HCT116 (cell line): ENCODE measurements at regions not wholly inside any gene's neighbourhood (a gene's known extent, or its start where the extent isn't known, plus 50 kb on each side); places are given as distances from the start of the nearest gene placed in this dataset.
"Not testable (repeated sequence)": the region's sequence is repeated elsewhere in the genome, so short reads cannot be mapped to it uniquely, and the experiment has no call there.

Experiments used
- ATAC-seq: fragments of 200-7000 bp; cut with Tn5 transposase; 2 replicates; pipeline ENCODE4 v1.9.1; 2020; ENCODE audit warnings: mild to moderate bottlenecking, moderate library complexity
- BruUV-seq: library from RNA; stranded (reverse); fragments of 400-500 nt; replicated peaks from 2 replicates; lab custom pipeline; 2021; lab: Mats Ljungman, UMichigan
- CTCF ChIA-PET: fragments of 300-600 bp; sonication (Branson Sonifier 250); formaldehyde crosslinking; loops from one replicate; lab custom pipeline; 2021; ENCODE audit warnings: antibody characterized with exemption; lab: Charles Lee
- POLR2A ChIA-PET: fragments of 300-600, 350-600 bp; sonication (Branson Sonifier 250); formaldehyde crosslinking; loops from one replicate; lab custom pipeline; 2021; ENCODE audit warnings: antibody characterized with exemption; lab: Charles Lee
- RAD21 ChIA-PET, 2 experiments: fragments of 300-600 bp; sonication (Branson Sonifier 250); formaldehyde crosslinking; loops; one replicate each; lab custom pipeline; 2023; ENCODE audit warnings: low total read pairs in 2 of 2; ENCODE audit not compliant: uncharacterized antibody in 2 of 2, unreplicated experiment in 2 of 2, low non-redundant PET in 1 of 2; lab: Charles Lee
- DNase-seq: peaks from one replicate; pipeline ENCODE4 v3.0.0-alpha.2; 2010; ENCODE audit warnings: low read depth, low spot score
- H2AFZ ChIP-seq: fragments of 200-600 bp; shearing (Covaris generic), sonication (generic); 2 replicates; pipeline ENCODE4 v1.6.1; 2017; ENCODE audit warnings: low read depth, mixed run types, mixed read lengths, antibody characterized with exemption, low read length; ENCODE audit not compliant: poor library complexity, severe bottlenecking
- H3K27ac ChIP-seq: 2 replicates; pipeline ENCODE4 v1.5.1; 2012; ENCODE audit warnings: low read depth, low read length
- H3K27me3 ChIP-seq: fragments of 200-600 bp; sonication (generic); 2 replicates; pipeline ENCODE4 v1.6.1; 2016; ENCODE audit warnings: mixed run types, low read length, mixed read lengths; ENCODE audit not compliant: insufficient read depth
- H3K36me3 ChIP-seq, 2 experiments: fragments of 200-500 bp in 1 of 2; fragments of 200-600 bp in 1 of 2; sonication (Bioruptor generic) in 1 of 2; sonication (generic) in 1 of 2; 2 replicates each; pipeline versions ENCODE4 v1.5.1 to v1.6.1; 2014 to 2016; ENCODE audit warnings: low read length in 2 of 2, inconsistent platforms in 1 of 2, mixed read lengths in 1 of 2, mixed run types in 1 of 2; ENCODE audit not compliant: insufficient read depth in 2 of 2, control insufficient read depth in 1 of 2
- H3K4me1 ChIP-seq, 2 experiments: fragments of 200-600 bp in 1 of 2; sonication (generic) in 1 of 2; 2 replicates each; pipeline versions ENCODE4 v1.5.1 to v1.6.1; 2012 to 2017; ENCODE audit warnings: low read length in 2 of 2, inconsistent platforms in 1 of 2, mild to moderate bottlenecking in 1 of 2, mixed read lengths in 1 of 2, mixed run types in 1 of 2, moderate library complexity in 1 of 2; ENCODE audit not compliant: insufficient read depth in 2 of 2, control insufficient read depth in 1 of 2
- H3K4me2 ChIP-seq: fragments of 200-600 bp; sonication (generic); 2 replicates; pipeline ENCODE4 v1.6.1; 2017; ENCODE audit warnings: mixed run types, low read length, mixed read lengths
- H3K4me3 ChIP-seq, 2 experiments: fragments of 200-600 bp in 1 of 2; sonication (generic) in 1 of 2; replicated peaks in 1 of 2; 2 replicates each; pipeline ENCODE4 v1.5.1; 2011 to 2016; ENCODE audit warnings: low read length in 2 of 2, control low read depth in 1 of 2, low read depth in 1 of 2, mild to moderate bottlenecking in 1 of 2, mixed read lengths in 1 of 2, mixed run types in 1 of 2
- H3K79me2 ChIP-seq: fragments of 200-600 bp; sonication (generic); 2 replicates; pipeline ENCODE4 v1.6.1; 2017; ENCODE audit warnings: mild to moderate bottlenecking, mixed run types, low read length, moderate library complexity, mixed read lengths; ENCODE audit not compliant: insufficient read depth
- H3K9ac ChIP-seq: fragments of 200-600 bp; sonication (generic); 2 replicates; pipeline ENCODE4 v1.6.1; 2016; ENCODE audit warnings: low read length, mixed read lengths
- H3K9me2 ChIP-seq: fragments of 200-600 bp; sonication (generic), shearing (Covaris generic); 2 replicates; pipeline ENCODE4 v1.6.1; 2017; ENCODE audit warnings: mixed run types, mild to moderate bottlenecking, moderate library complexity; ENCODE audit not compliant: insufficient read depth
- H3K9me3 ChIP-seq, 2 experiments: fragments of 200-500 bp in 1 of 2; fragments of 200-600 bp in 1 of 2; sonication (Bioruptor generic) in 1 of 2; sonication (generic) in 1 of 2; 2 replicates each; pipeline ENCODE4 v1.6.1; 2014 to 2017; ENCODE audit warnings: low read length in 2 of 2, mixed read lengths in 2 of 2, inconsistent platforms in 1 of 2, low read depth in 1 of 2, mild to moderate bottlenecking in 1 of 2, mixed run types in 1 of 2, moderate library complexity in 1 of 2; ENCODE audit not compliant: control insufficient read depth in 1 of 2, insufficient read depth in 1 of 2
- H4K20me1 ChIP-seq: fragments of 200-600 bp; sonication (generic), shearing (Covaris generic); 2 replicates; pipeline ENCODE4 v1.6.1; 2017; ENCODE audit warnings: mixed run types, mild to moderate bottlenecking, moderate library complexity; ENCODE audit not compliant: insufficient read depth
- CEBPB ChIP-seq: IDR thresholded peaks from 2 replicates; pipeline ENCODE4 v1.6.1; 2012; ENCODE audit warnings: low read depth
- EGR1 ChIP-seq: IDR thresholded peaks from 2 replicates; pipeline ENCODE4 v1.6.1; 2012; ENCODE audit warnings: low read depth
- ELF1 ChIP-seq: IDR thresholded peaks from 2 replicates; pipeline ENCODE4 v1.6.1; 2012; ENCODE audit warnings: low read depth, borderline replicate concordance
- EZH2 ChIP-seq: fragments of 200-600 bp; sonication (generic); IDR thresholded peaks from 2 replicates; pipeline ENCODE4 v1.6.1; 2017; ENCODE audit warnings: antibody characterized with exemption, mixed run types
- POLR2A ChIP-seq: IDR thresholded peaks from 2 replicates; pipeline ENCODE4 v1.7.0; 2011; ENCODE audit warnings: borderline replicate concordance; ENCODE audit not compliant: insufficient read depth, insufficient read length; ENCODE audit errors: extremely low read depth
- POLR2AphosphoS5 ChIP-seq: IDR thresholded peaks from 2 replicates; pipeline ENCODE4 v1.6.1; 2011; ENCODE audit warnings: mild to moderate bottlenecking, low read depth, low read length, moderate library complexity
- RAD21 ChIP-seq: IDR thresholded peaks from 2 replicates; pipeline ENCODE4 v1.6.1; 2012; ENCODE audit warnings: low read depth, mild to moderate bottlenecking
- SIN3A ChIP-seq: IDR thresholded peaks from 2 replicates; pipeline ENCODE4 v1.6.1; 2012; ENCODE audit warnings: low read depth
- SP1 ChIP-seq: IDR thresholded peaks from 2 replicates; pipeline ENCODE4 v1.6.1; 2012; ENCODE audit warnings: low read depth
- SRF ChIP-seq: IDR thresholded peaks from 2 replicates; pipeline ENCODE4 v1.6.1; 2012; ENCODE audit warnings: low read depth
- TCF7L2 ChIP-seq: IDR thresholded peaks from 2 replicates; pipeline ENCODE4 v1.7.0; 2011; ENCODE audit warnings: borderline replicate concordance, inconsistent platforms; ENCODE audit not compliant: insufficient read depth, insufficient read length; ENCODE audit errors: extremely low read depth
- ZFX ChIP-seq: fragments of 450-650 bp; IDR thresholded peaks from 2 replicates; pipeline ENCODE4 v1.6.1; 2017
- intact Hi-C: fragments of 100-400 bp; cut with micrococcal nuclease; formaldehyde crosslinking; loops from 2 replicates; pipeline ENCODE4 v1.10.0; 2022
- TF ChIP-seq, protein P1 (sequence below): IDR thresholded peaks from 2 replicates; pipeline ENCODE4 v1.6.1; 2012
- TF ChIP-seq, protein P2 (sequence below), 3 experiments: fragments of 200-600 bp in 1 of 3; sonication (generic) in 1 of 3; IDR thresholded peaks in 2 of 3; conservative IDR thresholded peaks in 1 of 3; 2 replicates each; pipeline ENCODE4 v1.5.1; 2012 to 2017; ENCODE audit warnings: low read depth in 2 of 3, low read length in 2 of 3, antibody characterized with exemption in 1 of 3, borderline replicate concordance in 1 of 3, control low read depth in 1 of 3, mild to moderate bottlenecking in 1 of 3, mixed read lengths in 1 of 3, mixed run types in 1 of 3, moderate library complexity in 1 of 3; ENCODE audit not compliant: insufficient read depth in 1 of 3
- TF ChIP-seq, protein P3 (sequence below): IDR thresholded peaks from 2 replicates; pipeline ENCODE4 v1.6.1; 2012

DNA sequence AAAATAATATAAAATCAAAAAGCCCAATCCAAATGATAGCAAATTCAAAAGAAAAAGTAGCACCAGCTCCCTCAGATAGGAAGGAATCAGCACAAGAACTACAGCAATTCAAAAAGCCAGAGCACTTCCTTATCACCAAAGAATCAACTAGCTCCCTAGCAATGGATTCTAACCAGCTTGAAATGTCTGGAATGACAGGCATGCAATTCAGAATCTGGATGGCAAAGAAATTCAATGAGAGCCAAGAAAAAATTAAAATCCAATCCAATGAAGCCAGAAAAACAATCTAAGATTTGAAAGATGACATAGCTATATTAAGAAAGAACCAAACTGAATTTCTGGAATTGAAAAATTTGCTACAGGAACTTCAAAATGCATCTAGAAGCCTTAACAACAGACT, 1334.4 kb upstream of the ALCAM start:
- Histone ChIP-seq H3K36me3 (no peaks in the 10 kb centered on the region), H3K9ac (no peak overlapping the region), H3K4me2 (no peak overlapping the region), H3K9me2 (no peaks in the 10 kb centered on the region), H3K79me2 (no peaks in the 10 kb centered on the region), H3K27ac (no peak overlapping the region), H4K20me1 (no peaks in the 10 kb centered on the region), H2AFZ (no peak overlapping the region), H3K27me3 (no peaks in the 10 kb centered on the region), H3K4me3 (no peak overlapping the region), H3K4me1 (no peaks in the 10 kb centered on the region), H3K9me3 (no peaks in the 10 kb centered on the region)
- no TSS peak for BruUV-seq
- intact Hi-C loops, result no loop called here
- ChIA-PET CTCF (no interaction called here), RAD21 (no interaction called here), POLR2A (no interaction called here)
- no peak for ATAC-seq
- no peak for DNase-seq
- TF ChIP-seq ELF1, result no peak
- TF ChIP-seq ZFX, result no peak
- TF ChIP-seq, protein P1, sequence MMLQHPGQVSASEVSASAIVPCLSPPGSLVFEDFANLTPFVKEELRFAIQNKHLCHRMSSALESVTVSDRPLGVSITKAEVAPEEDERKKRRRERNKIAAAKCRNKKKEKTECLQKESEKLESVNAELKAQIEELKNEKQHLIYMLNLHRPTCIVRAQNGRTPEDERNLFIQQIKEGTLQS, result no peak

DNA sequence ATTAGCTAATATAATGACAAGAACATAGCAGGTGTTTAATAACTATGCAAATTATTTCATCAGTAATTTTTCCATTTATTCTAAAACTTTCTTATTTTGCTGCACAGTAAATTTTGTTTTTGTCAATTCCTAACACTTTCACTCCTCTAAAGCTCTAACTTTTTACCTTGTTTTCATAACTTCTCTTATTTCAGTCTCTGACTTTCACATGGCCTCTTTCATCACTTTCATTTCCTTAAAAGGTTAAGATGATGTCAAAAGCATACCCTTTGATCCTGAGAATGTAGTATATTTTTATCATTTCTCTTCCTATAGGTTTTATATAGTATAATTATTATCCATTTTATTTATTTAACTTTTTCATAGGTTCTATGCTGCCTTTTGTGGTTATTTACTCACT, 1325.8 kb upstream of the ALCAM start:
- Histone ChIP-seq H3K9me3 (no peaks in the 10 kb centered on the region), H3K4me2 (no peak overlapping the region), H4K20me1 (no peaks in the 10 kb centered on the region), H3K9ac (no peak overlapping the region), H2AFZ (no peak overlapping the region), H3K79me2 (no peaks in the 10 kb centered on the region), H3K36me3 (no peaks in the 10 kb centered on the region), H3K4me1 (no peaks in the 10 kb centered on the region), H3K4me3 (no peak overlapping the region), H3K9me2 (no peaks in the 10 kb centered on the region), H3K27ac (no peak overlapping the region), H3K27me3 (no peaks in the 10 kb centered on the region)
- intact Hi-C loops, result no loop called here
- ChIA-PET CTCF (no interaction called here), POLR2A (no interaction called here), RAD21 (no interaction called here)
- no peak for DNase-seq
- ATAC-seq, result no peak
- TF ChIP-seq SIN3A (no peak), SP1 (no peak), EZH2 (no peak), SRF (no peak), POLR2A (no peak), EGR1 (no peak), ELF1 (no peak), CEBPB (no peak), POLR2AphosphoS5 (no peak), RAD21 (no peak), ZFX (no peak), TCF7L2 (no peak)
- TF ChIP-seq, protein P2, sequence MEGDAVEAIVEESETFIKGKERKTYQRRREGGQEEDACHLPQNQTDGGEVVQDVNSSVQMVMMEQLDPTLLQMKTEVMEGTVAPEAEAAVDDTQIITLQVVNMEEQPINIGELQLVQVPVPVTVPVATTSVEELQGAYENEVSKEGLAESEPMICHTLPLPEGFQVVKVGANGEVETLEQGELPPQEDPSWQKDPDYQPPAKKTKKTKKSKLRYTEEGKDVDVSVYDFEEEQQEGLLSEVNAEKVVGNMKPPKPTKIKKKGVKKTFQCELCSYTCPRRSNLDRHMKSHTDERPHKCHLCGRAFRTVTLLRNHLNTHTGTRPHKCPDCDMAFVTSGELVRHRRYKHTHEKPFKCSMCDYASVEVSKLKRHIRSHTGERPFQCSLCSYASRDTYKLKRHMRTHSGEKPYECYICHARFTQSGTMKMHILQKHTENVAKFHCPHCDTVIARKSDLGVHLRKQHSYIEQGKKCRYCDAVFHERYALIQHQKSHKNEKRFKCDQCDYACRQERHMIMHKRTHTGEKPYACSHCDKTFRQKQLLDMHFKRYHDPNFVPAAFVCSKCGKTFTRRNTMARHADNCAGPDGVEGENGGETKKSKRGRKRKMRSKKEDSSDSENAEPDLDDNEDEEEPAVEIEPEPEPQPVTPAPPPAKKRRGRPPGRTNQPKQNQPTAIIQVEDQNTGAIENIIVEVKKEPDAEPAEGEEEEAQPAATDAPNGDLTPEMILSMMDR (IDR thresholded peaks at IDR 0.05 in 2 of 3, conservative IDR thresholded peaks at IDR 0.05 in 1 of 3; ENCODE audit: borderline replicate concordance in 1 of 3, insufficient read depth in 1 of 3, low read depth in 2 of 3, low read length in 2 of 3), result no peak
- TF ChIP-seq, protein P3, sequence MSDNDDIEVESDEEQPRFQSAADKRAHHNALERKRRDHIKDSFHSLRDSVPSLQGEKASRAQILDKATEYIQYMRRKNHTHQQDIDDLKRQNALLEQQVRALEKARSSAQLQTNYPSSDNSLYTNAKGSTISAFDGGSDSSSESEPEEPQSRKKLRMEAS, result no peak
- BruUV-seq, result no TSS peak

DNA sequence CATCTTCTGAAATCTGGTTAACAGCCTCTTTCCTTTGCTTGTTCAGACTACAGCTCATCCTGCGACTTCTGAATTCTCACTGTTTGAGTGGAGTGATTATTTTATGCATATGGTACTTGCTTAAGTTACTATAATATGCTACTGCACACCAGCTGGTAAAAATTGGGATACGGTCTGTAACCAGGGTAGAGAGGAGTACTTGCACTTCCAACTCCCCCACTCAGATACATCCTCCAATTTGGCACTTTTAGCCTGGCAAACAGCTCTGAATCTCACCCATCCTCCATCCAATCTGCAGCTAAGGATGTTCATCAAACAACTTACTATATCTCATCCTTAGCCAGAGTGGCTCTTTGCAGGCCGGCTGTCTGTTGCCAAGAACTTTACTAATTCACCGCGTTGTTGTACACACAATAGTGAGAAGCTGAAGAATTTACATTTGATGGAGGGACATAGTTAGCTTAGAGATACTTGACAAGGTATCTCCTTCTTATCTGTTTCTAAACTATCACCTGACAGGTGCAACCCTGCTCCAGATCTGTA, 1323.6 kb upstream of the ALCAM start:
- POLR2A ChIA-PET, H3K9ac ChIP-seq, DNase-seq, H3K9me2 ChIP-seq, H3K9me3 ChIP-seq, H3K36me3 ChIP-seq, intact Hi-C loops, ATAC-seq, H3K27ac ChIP-seq, H4K20me1 ChIP-seq, BruUV-seq, H3K27me3 ChIP-seq, H3K4me1 ChIP-seq, H2AFZ ChIP-seq, H3K4me2 ChIP-seq, H3K79me2 ChIP-seq, RAD21 ChIA-PET, H3K4me3 ChIP-seq: not testable (repeated sequence)
- CTCF ChIA-PET, result interaction anchor here (1.6 kb wide), 1 partner anchor 51 kb away, joined by 3 read pairs; no protein-coding TSS in a partner anchor
